WTC11 (cell line): ENCODE measurements at regions not wholly inside any gene's neighbourhood (a gene's known extent, or its start where the extent isn't known, plus 50 kb on each side); places are given as distances from the start of the nearest gene placed in this dataset.

Experiments
- ATAC-seq: fragments of 200-7000 bp; cut with Tn5 transposase; 2 replicates; pipeline ENCODE4 v1.10.0; 2021; ENCODE audit warnings: mild to moderate bottlenecking, moderate library complexity
- CTCF ChIA-PET: fragments of 300-600 bp; sonication (Branson Sonifier 250); formaldehyde crosslinking; loops from one replicate; lab custom pipeline; 2021; ENCODE audit warnings: antibody characterized with exemption; lab: Charles Lee
- POLR2A ChIA-PET: fragments of 350-600 bp; sonication (Branson Sonifier 250); formaldehyde crosslinking; loops from one replicate; lab custom pipeline; 2021; ENCODE audit warnings: antibody characterized with exemption; lab: Charles Lee
- DNase-seq: peaks from one replicate; pipeline ENCODE4 v3.0.0; 2021; ENCODE audit warnings: low spot score
- H3K27ac Mint-ChIP-seq: 2 replicates; pipeline ENCODE4 v1.8.0; 2021; ENCODE audit warnings: mixed read lengths
- H3K27me3 Mint-ChIP-seq: 2 replicates; pipeline ENCODE4 v1.8.0; 2021; ENCODE audit warnings: low read depth, mild to moderate bottlenecking, moderate library complexity, mixed read lengths
- H3K36me3 Mint-ChIP-seq: 2 replicates; pipeline ENCODE4 v1.8.0; 2021; ENCODE audit warnings: mixed read lengths
- H3K4me1 Mint-ChIP-seq: 2 replicates; pipeline ENCODE4 v1.8.0; 2022; ENCODE audit warnings: mixed read lengths
- H3K4me3 Mint-ChIP-seq: 2 replicates; pipeline ENCODE4 v1.8.0; 2021; ENCODE audit warnings: mild to moderate bottlenecking, moderate library complexity, mixed read lengths
- H3K9me3 Mint-ChIP-seq: 2 replicates; pipeline ENCODE4 v1.8.0; 2021; ENCODE audit warnings: mixed read lengths
- AR ChIP-seq: fragments of 250-450 bp; sonication (Bioruptor Pico); IDR thresholded peaks from 2 replicates; pipeline ENCODE4 v1.9.0; 2021; ENCODE audit warnings: mild to moderate bottlenecking
- CREB1 ChIP-seq: sonication (generic); formaldehyde crosslinking; IDR thresholded peaks from 2 replicates; pipeline ENCODE4 v1.8.0; 2023; ENCODE audit warnings: mild to moderate bottlenecking, missing genetic modification reagents
- ESRRA ChIP-seq: sonication (generic); formaldehyde crosslinking; IDR thresholded peaks from 2 replicates; pipeline ENCODE4 v1.8.1; 2022; ENCODE audit warnings: mild to moderate bottlenecking, missing genetic modification reagents, borderline replicate concordance
- GRHL2 ChIP-seq: fragments of 250-450 bp; sonication (Bioruptor Pico); IDR thresholded peaks from 2 replicates; pipeline ENCODE4 v1.8.0; 2022; ENCODE audit warnings: mild to moderate bottlenecking, moderate library complexity; ENCODE audit not compliant: insufficient replicate concordance, severe bottlenecking
- JAZF1 ChIP-seq: fragments of 250-450 bp; sonication (Bioruptor Pico); IDR thresholded peaks from 2 replicates; pipeline ENCODE4 v1.9.0; 2021; ENCODE audit warnings: moderate library complexity, mild to moderate bottlenecking, inconsistent platforms
- JUN ChIP-seq: sonication (generic); formaldehyde crosslinking; IDR thresholded peaks from 2 replicates; pipeline ENCODE4 v1.8.0; 2023; ENCODE audit warnings: mild to moderate bottlenecking, missing genetic modification reagents
- NR3C1 ChIP-seq: sonication (generic); formaldehyde crosslinking; conservative IDR thresholded peaks from 2 replicates; pipeline ENCODE4 v1.8.1; 2023; ENCODE audit warnings: low read depth, mild to moderate bottlenecking, missing genetic modification reagents
- SOX15 ChIP-seq: fragments of 250-450 bp; sonication (Bioruptor Pico); IDR thresholded peaks from 2 replicates; pipeline ENCODE4 v1.9.0; 2021; ENCODE audit warnings: mild to moderate bottlenecking
- TCF7 ChIP-seq: sonication (generic); formaldehyde crosslinking; IDR thresholded peaks from 2 replicates; pipeline ENCODE4 v1.8.0; 2022; ENCODE audit warnings: mild to moderate bottlenecking, low read depth, missing genetic modification reagents, moderate library complexity
- USF2 ChIP-seq: sonication (generic); formaldehyde crosslinking; IDR thresholded peaks from 2 replicates; pipeline ENCODE4 v1.8.1; 2023; ENCODE audit warnings: mild to moderate bottlenecking, missing genetic modification reagents, moderate library complexity
- ZMAT4 ChIP-seq: fragments of 250-450 bp; sonication (Bioruptor Pico); IDR thresholded peaks from 2 replicates; pipeline ENCODE4 v1.9.0; 2021; ENCODE audit warnings: mild to moderate bottlenecking
- ZNF671 ChIP-seq: fragments of 250-450 bp; sonication (Bioruptor Pico); IDR thresholded peaks from 2 replicates; pipeline ENCODE4 v1.8.0; 2021; ENCODE audit warnings: mild to moderate bottlenecking
- TF ChIP-seq, protein P1 (sequence below): sonication (generic); formaldehyde crosslinking; IDR thresholded peaks from 2 replicates; pipeline ENCODE4 v1.8.1; 2022; ENCODE audit warnings: missing genetic modification reagents, borderline replicate concordance
- TF ChIP-seq, protein P2 (sequence below): sonication (generic); formaldehyde crosslinking; IDR thresholded peaks from 2 replicates; pipeline ENCODE4 v1.8.0; 2022; ENCODE audit warnings: mild to moderate bottlenecking, missing genetic modification reagents
- TF ChIP-seq, protein P3 (sequence below): sonication (generic); formaldehyde crosslinking; IDR thresholded peaks from 2 replicates; pipeline ENCODE4 v1.8.1; 2023; ENCODE audit warnings: mild to moderate bottlenecking, missing genetic modification reagents, moderate library complexity
- TF ChIP-seq, protein P4 (sequence below): fragments of 250-450 bp; sonication (Bioruptor Pico); conservative IDR thresholded peaks from 2 replicates; pipeline ENCODE4 v1.9.0; 2021; ENCODE audit warnings: mild to moderate bottlenecking
- TF ChIP-seq, protein P5 (sequence below): sonication (generic); formaldehyde crosslinking; IDR thresholded peaks from 2 replicates; pipeline ENCODE4 v1.8.1; 2022; ENCODE audit warnings: low read depth, missing genetic modification reagents, borderline replicate concordance
- TF ChIP-seq, protein P6 (sequence below): fragments of 250-450 bp; sonication (Bioruptor Pico); IDR thresholded peaks from 2 replicates; pipeline ENCODE4 v1.8.0; 2021; ENCODE audit warnings: mild to moderate bottlenecking
- TF ChIP-seq, protein P7 (sequence below): sonication (generic); formaldehyde crosslinking; IDR thresholded peaks from 2 replicates; pipeline ENCODE4 v1.8.1; 2022; ENCODE audit warnings: mild to moderate bottlenecking, moderate library complexity, missing genetic modification reagents

- no peaks in the 10 kb centered on the region for H3K36me3 Mint-ChIP-seq
- no peak overlapping the region for H3K27ac Mint-ChIP-seq
- ATAC-seq (peak; percentile 57), DNase-seq (no peak)
- peaks cover 7% of the 10 kb centered on the region for H3K9me3 Mint-ChIP-seq
- POLR2A ChIA-PET: interaction anchor here (0.6 kb wide), 1 partner anchor 22 kb away, joined by 3 read pairs; no protein-coding TSS in a partner anchor
- H3K4me3 Mint-ChIP-seq: no peak overlapping the region
- TF ChIP-seq TCF7 (CRISPR knock-in tag) (no peak), JUN (CRISPR knock-in tag) (no peak), AR (CRISPR knock-in tag) (no peak), CREB1 (no peak)
- TF ChIP-seq, protein P1, sequence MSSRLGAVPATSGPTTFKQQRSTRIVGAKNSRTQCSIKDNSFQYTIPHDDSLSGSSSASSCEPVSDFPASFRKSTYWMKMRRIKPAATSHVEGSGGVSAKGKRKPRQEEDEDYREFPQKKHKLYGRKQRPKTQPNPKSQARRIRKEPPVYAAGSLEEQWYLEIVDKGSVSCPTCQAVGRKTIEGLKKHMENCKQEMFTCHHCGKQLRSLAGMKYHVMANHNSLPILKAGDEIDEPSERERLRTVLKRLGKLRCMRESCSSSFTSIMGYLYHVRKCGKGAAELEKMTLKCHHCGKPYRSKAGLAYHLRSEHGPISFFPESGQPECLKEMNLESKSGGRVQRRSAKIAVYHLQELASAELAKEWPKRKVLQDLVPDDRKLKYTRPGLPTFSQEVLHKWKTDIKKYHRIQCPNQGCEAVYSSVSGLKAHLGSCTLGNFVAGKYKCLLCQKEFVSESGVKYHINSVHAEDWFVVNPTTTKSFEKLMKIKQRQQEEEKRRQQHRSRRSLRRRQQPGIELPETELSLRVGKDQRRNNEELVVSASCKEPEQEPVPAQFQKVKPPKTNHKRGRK (CRISPR knock-in tag): no peak
- TF ChIP-seq, protein P2, sequence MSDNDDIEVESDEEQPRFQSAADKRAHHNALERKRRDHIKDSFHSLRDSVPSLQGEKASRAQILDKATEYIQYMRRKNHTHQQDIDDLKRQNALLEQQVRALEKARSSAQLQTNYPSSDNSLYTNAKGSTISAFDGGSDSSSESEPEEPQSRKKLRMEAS (CRISPR knock-in tag): no peak
- H3K4me1 Mint-ChIP-seq: peaks cover 10% of the 10 kb centered on the region
- CTCF ChIA-PET: no interaction called here
- H3K27me3 Mint-ChIP-seq: 0 out of 2 replicates have a peak, but pooled peaks cover 3% of the 10 kb centered on the region
These were observed 97.5 kb upstream of the STOX2 start for GRCh38 chr4:183807420-183808096.

- no peaks in the 10 kb centered on the region for H3K27me3 Mint-ChIP-seq
- no peaks in the 10 kb centered on the region for H3K36me3 Mint-ChIP-seq
- peaks cover 10% of the 10 kb centered on the region for H3K4me1 Mint-ChIP-seq
- CTCF ChIA-PET: no interaction called here
- ATAC-seq: peak; percentile 88
- peak overlapping the region; percentile 85; the same call in 1 of the 2 replicates for H3K27ac Mint-ChIP-seq
- no peak for DNase-seq
- no peak overlapping the region for H3K4me3 Mint-ChIP-seq
- H3K9me3 Mint-ChIP-seq: peaks cover 3% of the 10 kb centered on the region
- POLR2A ChIA-PET: no interaction called here
- TF ChIP-seq, protein P3, sequence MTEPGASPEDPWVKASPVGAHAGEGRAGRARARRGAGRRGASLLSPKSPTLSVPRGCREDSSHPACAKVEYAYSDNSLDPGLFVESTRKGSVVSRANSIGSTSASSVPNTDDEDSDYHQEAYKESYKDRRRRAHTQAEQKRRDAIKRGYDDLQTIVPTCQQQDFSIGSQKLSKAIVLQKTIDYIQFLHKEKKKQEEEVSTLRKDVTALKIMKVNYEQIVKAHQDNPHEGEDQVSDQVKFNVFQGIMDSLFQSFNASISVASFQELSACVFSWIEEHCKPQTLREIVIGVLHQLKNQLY (CRISPR knock-in tag): no peak
- no peak for TF ChIP-seq ESRRA (CRISPR knock-in tag)
- TF ChIP-seq, protein P4, sequence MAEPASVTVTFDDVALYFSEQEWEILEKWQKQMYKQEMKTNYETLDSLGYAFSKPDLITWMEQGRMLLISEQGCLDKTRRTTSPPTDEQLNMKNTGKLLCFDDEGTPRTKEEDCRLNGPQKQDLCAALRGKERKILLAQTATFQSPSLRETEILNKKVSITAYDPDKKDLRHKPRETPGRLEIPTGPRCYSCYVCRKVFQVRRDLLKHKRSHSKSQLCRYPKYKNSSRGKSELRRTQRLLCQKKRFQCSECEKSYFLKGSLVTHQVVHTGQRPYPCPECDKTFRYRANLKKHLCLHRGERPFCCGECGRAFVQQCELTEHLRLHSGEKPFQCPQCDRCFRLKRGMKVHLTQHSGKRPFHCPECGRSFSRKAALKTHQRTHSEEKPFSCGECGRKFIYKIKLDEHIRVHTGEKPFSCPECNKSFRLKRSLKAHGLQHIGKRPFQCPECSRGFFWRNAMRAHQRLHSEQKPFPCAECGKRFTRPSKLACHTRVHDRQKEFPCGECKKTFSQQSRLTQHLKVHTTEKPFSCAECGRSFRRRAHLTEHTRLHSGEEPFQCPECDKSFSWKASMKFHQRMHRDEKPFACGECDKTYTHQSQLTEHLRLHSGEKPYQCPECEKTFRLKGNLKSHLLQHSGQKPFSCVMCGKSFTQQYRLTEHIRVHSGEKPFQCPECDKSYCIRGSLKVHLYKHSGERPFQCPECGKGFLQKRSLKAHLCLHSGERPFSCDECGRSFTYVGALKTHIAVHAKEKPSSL (CRISPR knock-in tag): no peak
- TF ChIP-seq, protein P5, sequence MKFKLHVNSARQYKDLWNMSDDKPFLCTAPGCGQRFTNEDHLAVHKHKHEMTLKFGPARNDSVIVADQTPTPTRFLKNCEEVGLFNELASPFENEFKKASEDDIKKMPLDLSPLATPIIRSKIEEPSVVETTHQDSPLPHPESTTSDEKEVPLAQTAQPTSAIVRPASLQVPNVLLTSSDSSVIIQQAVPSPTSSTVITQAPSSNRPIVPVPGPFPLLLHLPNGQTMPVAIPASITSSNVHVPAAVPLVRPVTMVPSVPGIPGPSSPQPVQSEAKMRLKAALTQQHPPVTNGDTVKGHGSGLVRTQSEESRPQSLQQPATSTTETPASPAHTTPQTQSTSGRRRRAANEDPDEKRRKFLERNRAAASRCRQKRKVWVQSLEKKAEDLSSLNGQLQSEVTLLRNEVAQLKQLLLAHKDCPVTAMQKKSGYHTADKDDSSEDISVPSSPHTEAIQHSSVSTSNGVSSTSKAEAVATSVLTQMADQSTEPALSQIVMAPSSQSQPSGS (CRISPR knock-in tag): no peak
- TF ChIP-seq JAZF1: no peak
- TF ChIP-seq, protein P6, sequence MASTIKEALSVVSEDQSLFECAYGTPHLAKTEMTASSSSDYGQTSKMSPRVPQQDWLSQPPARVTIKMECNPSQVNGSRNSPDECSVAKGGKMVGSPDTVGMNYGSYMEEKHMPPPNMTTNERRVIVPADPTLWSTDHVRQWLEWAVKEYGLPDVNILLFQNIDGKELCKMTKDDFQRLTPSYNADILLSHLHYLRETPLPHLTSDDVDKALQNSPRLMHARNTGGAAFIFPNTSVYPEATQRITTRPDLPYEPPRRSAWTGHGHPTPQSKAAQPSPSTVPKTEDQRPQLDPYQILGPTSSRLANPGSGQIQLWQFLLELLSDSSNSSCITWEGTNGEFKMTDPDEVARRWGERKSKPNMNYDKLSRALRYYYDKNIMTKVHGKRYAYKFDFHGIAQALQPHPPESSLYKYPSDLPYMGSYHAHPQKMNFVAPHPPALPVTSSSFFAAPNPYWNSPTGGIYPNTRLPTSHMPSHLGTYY (CRISPR knock-in tag): no peak
- no peak for TF ChIP-seq NR3C1 (CRISPR knock-in tag)
- no peak for TF ChIP-seq GRHL2 (CRISPR knock-in tag)
- TF ChIP-seq, protein P7, sequence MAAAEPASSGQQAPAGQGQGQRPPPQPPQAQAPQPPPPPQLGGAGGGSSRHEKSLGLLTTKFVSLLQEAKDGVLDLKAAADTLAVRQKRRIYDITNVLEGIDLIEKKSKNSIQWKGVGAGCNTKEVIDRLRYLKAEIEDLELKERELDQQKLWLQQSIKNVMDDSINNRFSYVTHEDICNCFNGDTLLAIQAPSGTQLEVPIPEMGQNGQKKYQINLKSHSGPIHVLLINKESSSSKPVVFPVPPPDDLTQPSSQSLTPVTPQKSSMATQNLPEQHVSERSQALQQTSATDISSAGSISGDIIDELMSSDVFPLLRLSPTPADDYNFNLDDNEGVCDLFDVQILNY (CRISPR knock-in tag): no peak
- no peak for TF ChIP-seq USF2
- no peak for TF ChIP-seq ZNF671 (CRISPR knock-in tag)
- no peak for TF ChIP-seq SOX15 (CRISPR knock-in tag)
- TF ChIP-seq ZMAT4 (CRISPR knock-in tag): no peak
These were observed 97.0 kb upstream of the STOX2 start for GRCh38 chr4:183808097-183808456.
